Esophagus (tissue), 2 donors: ENCODE measurements at regions not wholly inside any gene's neighbourhood (a gene's known extent, or its start where the extent isn't known, plus 50 kb on each side); places are given as distances from the start of the nearest gene placed in this dataset.
A peak's percentile ranks its signal among the peaks of the same experiment; 100 is the strongest.
"Not testable (repeated sequence)": the region's sequence is repeated elsewhere in the genome, so short reads cannot be mapped to it uniquely, and the experiment has no call there.

ENCODE experiments used
- H3K27ac ChIP-seq, 2 donors: one replicate each; pipeline ENCODE4 v1.5.1; 2013; ENCODE audit warnings: low read depth in 2 of 2, mild to moderate bottlenecking in 2 of 2, inconsistent platforms in 1 of 2, low read length in 1 of 2, moderate library complexity in 1 of 2
- H3K27me3 ChIP-seq, 2 donors: one replicate each; pipeline ENCODE4 v1.6.1; 2013; ENCODE audit warnings: low read length in 2 of 2, control low read depth in 1 of 2, mild to moderate bottlenecking in 1 of 2; ENCODE audit not compliant: insufficient read depth in 2 of 2, control insufficient read depth in 1 of 2
- H3K36me3 ChIP-seq, 2 donors: one replicate each; pipeline ENCODE4 v1.6.1; 2013; ENCODE audit warnings: low read length in 1 of 2; ENCODE audit not compliant: control insufficient read depth in 2 of 2, insufficient read depth in 2 of 2
- H3K4me1 ChIP-seq, 2 donors: one replicate each; pipeline ENCODE4 v1.6.1; 2013; ENCODE audit warnings: low read length in 1 of 2; ENCODE audit not compliant: control insufficient read depth in 2 of 2, insufficient read depth in 2 of 2
- H3K4me3 ChIP-seq, 2 donors: one replicate each; pipeline ENCODE4 v1.5.1; 2013; ENCODE audit warnings: low read length in 2 of 2, mild to moderate bottlenecking in 2 of 2, low read depth in 1 of 2, moderate library complexity in 1 of 2
- H3K9me3 ChIP-seq, 2 donors: one replicate each; pipeline ENCODE4 v1.6.1; 2013; ENCODE audit warnings: mild to moderate bottlenecking in 2 of 2, low read depth in 1 of 2, low read length in 1 of 2, moderate library complexity in 1 of 2; ENCODE audit not compliant: control insufficient read depth in 2 of 2, insufficient read depth in 1 of 2
- WGBS, 2 donors: extraction: QIAGEN DNeasy Blood & Tissue Kit; methylation state at CpG; one replicate each; pipeline ENCODE4 v1.1.7; 2013; 5-methylcytosine and 5-hydroxymethylcytosine counted together
- donor health status: healthy with polysubstance abuse.
- donor health status: Bipolar disorder and iron deficiency.

GRCh38 chr15:81895723-81896122 lies 150.1 kb downstream of the MEX3B start:
- 66 to 68% methylated on average over 2 of the region's 2 CpGs for WGBS, 2 donors
- Histone ChIP-seq H3K27ac (no peak overlapping the region), H3K4me1 (no peaks in the 10 kb centered on the region), H3K36me3 (no peaks in the 10 kb centered on the region), H3K27me3 (no peaks in the 10 kb centered on the region), H3K9me3 (no peaks in the 10 kb centered on the region), H3K4me3 (no peak overlapping the region)

- Histone ChIP-seq H3K4me1 (no peaks in the 10 kb centered on the region), H3K9me3 (no peaks in the 10 kb centered on the region), H3K4me3 (no peak overlapping the region), H3K27ac (no peak overlapping the region), H3K36me3 (no peaks in the 10 kb centered on the region), H3K27me3 (no peaks in the 10 kb centered on the region)
- 84 to 89% methylated on average over 3 of the region's 3 CpGs for WGBS, 2 donors
These were observed 151.8 kb downstream of the MEX3B start for GRCh38 chr15:81894061-81894460.

GRCh38 chr15:81893182-81893835 lies 152.5 kb downstream of the MEX3B start:
- no peaks in the 10 kb centered on the region for H3K4me1 ChIP-seq
- H3K9me3 ChIP-seq, result no peaks in the 10 kb centered on the region
- H3K36me3 ChIP-seq, result no peaks in the 10 kb centered on the region
- H3K4me3 ChIP-seq, result no peak overlapping the region
- H3K27ac ChIP-seq, result no peak overlapping the region
- 40 to 47% methylated on average over 4 of the region's 4 CpGs for WGBS, 2 donors
- H3K27me3 ChIP-seq, result no peaks in the 10 kb centered on the region

GRCh38 chr15:81890496-81890895 lies 155.3 kb downstream of the MEX3B start:
- Histone ChIP-seq H3K4me3 (no peak overlapping the region), H3K27me3 (no peaks in the 10 kb centered on the region), H3K36me3 (no peaks in the 10 kb centered on the region), H3K4me1 (no peaks in the 10 kb centered on the region), H3K27ac (no peak overlapping the region), H3K9me3 (no peaks in the 10 kb centered on the region)
- 91 to 93% methylated on average over 1 of the region's 1 CpG for WGBS, 2 donors

- H3K27me3 ChIP-seq, result no peaks in the 10 kb centered on the region
- no peak overlapping the region for H3K4me3 ChIP-seq
- 80 to 84% methylated on average over 2 of the region's 2 CpGs for WGBS, 2 donors
- H3K36me3 ChIP-seq, result no peaks in the 10 kb centered on the region
- no peaks in the 10 kb centered on the region for H3K4me1 ChIP-seq
- no peaks in the 10 kb centered on the region for H3K9me3 ChIP-seq
- H3K27ac ChIP-seq, result no peak overlapping the region
These were observed 156.3 kb downstream of the MEX3B start for GRCh38 chr15:81889485-81889881.

- H3K36me3 ChIP-seq, result no peaks in the 10 kb centered on the region
- H3K4me1 ChIP-seq, result no peaks in the 10 kb centered on the region
- H3K27me3 ChIP-seq, result no peaks in the 10 kb centered on the region
- H3K4me3 ChIP-seq, result no peak overlapping the region
- H3K9me3 ChIP-seq, result no peaks in the 10 kb centered on the region
- 66% methylated on average over 10 of the region's 10 CpGs for WGBS, 2 donors
- H3K27ac ChIP-seq, result no peak overlapping the region
These were observed 156.9 kb downstream of the MEX3B start for GRCh38 chr15:81888748-81889484.

- peak overlapping the region in 1 of 2 donors; percentile 10 for H3K27ac ChIP-seq
- H3K36me3 ChIP-seq, result no peaks in the 10 kb centered on the region
- no peaks in the 10 kb centered on the region for H3K27me3 ChIP-seq
- H3K9me3 ChIP-seq, result no peaks in the 10 kb centered on the region
- H3K4me1 ChIP-seq, result no peaks in the 10 kb centered on the region
- no peak overlapping the region for H3K4me3 ChIP-seq
- 45 to 52% methylated on average over 2 of the region's 2 CpGs for WGBS, 2 donors
These were observed 157.9 kb downstream of the MEX3B start for GRCh38 chr15:81887912-81888311.

GRCh38 chr15:81887188-81887587 lies 158.6 kb downstream of the MEX3B start:
- H3K27ac ChIP-seq, H3K36me3 ChIP-seq, H3K4me3 ChIP-seq, H3K27me3 ChIP-seq, H3K9me3 ChIP-seq, H3K4me1 ChIP-seq: not testable (repeated sequence)

GRCh38 chr15:81886591-81886990 lies 159.2 kb downstream of the MEX3B start:
- H3K27ac ChIP-seq, result no peak overlapping the region
- no peak overlapping the region for H3K4me3 ChIP-seq
- H3K36me3 ChIP-seq, result no peaks in the 10 kb centered on the region
- H3K27me3 ChIP-seq, result no peaks in the 10 kb centered on the region
- no peaks in the 10 kb centered on the region for H3K4me1 ChIP-seq
- H3K9me3 ChIP-seq, result no peaks in the 10 kb centered on the region
- WGBS, 2 donors, result 85 to 93% methylated on average over 6 of the region's 6 CpGs

GRCh38 chr15:81886080-81886479 lies 159.7 kb downstream of the MEX3B start:
- no peak overlapping the region for H3K4me3 ChIP-seq
- H3K4me1 ChIP-seq, result no peaks in the 10 kb centered on the region
- no peak overlapping the region for H3K27ac ChIP-seq
- H3K36me3 ChIP-seq, result no peaks in the 10 kb centered on the region
- no peaks in the 10 kb centered on the region for H3K9me3 ChIP-seq
- WGBS, 2 donors, result 91 to 92% methylated on average over 2 of the region's 2 CpGs
- no peaks in the 10 kb centered on the region for H3K27me3 ChIP-seq
